ENCODE measurements at regions not wholly inside any gene's neighbourhood (a gene's known extent, or its start where the extent isn't known, plus 50 kb on each side); places are given as distances from the start of the nearest gene placed in this dataset.
"Not testable (repeated sequence)": the region's sequence is repeated elsewhere in the genome, so short reads cannot be mapped to it uniquely, and the experiment has no call there.

GRCh38 chr13:90710164-90710759 is 637.2 kb upstream of the MIR17HG start:
- no peak for DNase-seq (ENCODE audit: low read depth, low spot score)
- H3K4me3 ChIP-seq (ENCODE audit: low read length): no peak overlapping the region

GRCh38 chr13:90713441-90714133 is 633.9 kb upstream of the MIR17HG start:
- no peak for DNase-seq (ENCODE audit: low read depth, low spot score)
- H3K4me3 ChIP-seq (ENCODE audit: low read length): no peak overlapping the region

- no peak for DNase-seq (ENCODE audit: low read depth, low spot score)
These were observed 632.0 kb upstream of the MIR17HG start for GRCh38 chr13:90715485-90715884.

GRCh38 chr13:90717451-90717936 is 630.0 kb upstream of the MIR17HG start:
- DNase-seq (ENCODE audit: low read depth, low spot score): no peak
- no peak overlapping the region for H3K4me3 ChIP-seq (ENCODE audit: low read length)

More at GRCh38 chr13:90715485-90715884, 632.0 kb upstream of the MIR17HG start:
- H3K4me3 ChIP-seq (ENCODE audit: low read length): no peak overlapping the region

GRCh38 chr13:90719461-90719860 is 628.0 kb upstream of the MIR17HG start:
- no peak for DNase-seq (ENCODE audit: low read depth, low spot score)
- H3K4me3 ChIP-seq (ENCODE audit: low read length): no peak overlapping the region

GRCh38 chr13:90721937-90722336 is 625.5 kb upstream of the MIR17HG start:
- DNase-seq (ENCODE audit: low read depth, low spot score): no peak

GRCh38 chr13:90723381-90723780 is 624.1 kb upstream of the MIR17HG start:
- no peak overlapping the region for H3K4me3 ChIP-seq (ENCODE audit: low read length)
- DNase-seq (ENCODE audit: low read depth, low spot score): no peak

More at GRCh38 chr13:90721937-90722336, 625.5 kb upstream of the MIR17HG start:
- H3K4me3 ChIP-seq (ENCODE audit: low read length): no peak overlapping the region

GRCh38 chr13:90726375-90726774 is 621.1 kb upstream of the MIR17HG start:
- DNase-seq (ENCODE audit: low read depth, low spot score): no peak
- H3K4me3 ChIP-seq (ENCODE audit: low read length): no peak overlapping the region

- H3K4me3 ChIP-seq (ENCODE audit: low read length): no peak overlapping the region
- DNase-seq (ENCODE audit: low read depth, low spot score): no peak
These were observed 615.4 kb upstream of the MIR17HG start for GRCh38 chr13:90732049-90732448.

- not testable (repeated sequence) for DNase-seq (ENCODE audit: low read depth, low spot score); H3K4me3 ChIP-seq (ENCODE audit: low read length)
These were observed 613.0 kb upstream of the MIR17HG start for GRCh38 chr13:90734497-90734896.

- no peak for DNase-seq (ENCODE audit: low read depth, low spot score)
- H3K4me3 ChIP-seq (ENCODE audit: low read length): no peak overlapping the region
These were observed 608.6 kb upstream of the MIR17HG start for GRCh38 chr13:90738881-90739280.

- H3K4me3 ChIP-seq (ENCODE audit: low read length): no peak overlapping the region
- DNase-seq (ENCODE audit: low read depth, low spot score): no peak
These were observed 607.4 kb upstream of the MIR17HG start for GRCh38 chr13:90740099-90740498.

GRCh38 chr13:90742381-90742780 is 605.1 kb upstream of the MIR17HG start:
- no peak overlapping the region for H3K4me3 ChIP-seq (ENCODE audit: low read length)
- no peak for DNase-seq (ENCODE audit: low read depth, low spot score)

- H3K4me3 ChIP-seq (ENCODE audit: low read length): no peak overlapping the region
- no peak for DNase-seq (ENCODE audit: low read depth, low spot score)
These were observed 601.3 kb upstream of the MIR17HG start for GRCh38 chr13:90746230-90746629.

GRCh38 chr13:90750021-90750420 is 597.5 kb upstream of the MIR17HG start:
- DNase-seq (ENCODE audit: low read depth, low spot score): no peak
- H3K4me3 ChIP-seq (ENCODE audit: low read length): no peak overlapping the region

- no peak overlapping the region for H3K4me3 ChIP-seq (ENCODE audit: low read length)
- no peak for DNase-seq (ENCODE audit: low read depth, low spot score)
These were observed 596.5 kb upstream of the MIR17HG start for GRCh38 chr13:90751026-90751425.

GRCh38 chr13:90752070-90752469 is 595.4 kb upstream of the MIR17HG start:
- no peak overlapping the region for H3K4me3 ChIP-seq (ENCODE audit: low read length)
- DNase-seq (ENCODE audit: low read depth, low spot score): no peak

GRCh38 chr13:90757127-90757680 is 590.3 kb upstream of the MIR17HG start:
- DNase-seq (ENCODE audit: low read depth, low spot score): no peak
- H3K4me3 ChIP-seq (ENCODE audit: low read length): no peak overlapping the region

GRCh38 chr13:90760639-90761038 is 586.8 kb upstream of the MIR17HG start:
- H3K4me3 ChIP-seq (ENCODE audit: low read length): no peak overlapping the region
- no peak for DNase-seq (ENCODE audit: low read depth, low spot score)

GRCh38 chr13:90763476-90764150 is 583.9 kb upstream of the MIR17HG start:
- DNase-seq (ENCODE audit: low read depth, low spot score): no peak
- H3K4me3 ChIP-seq (ENCODE audit: low read length): no peak overlapping the region

Data from Jurkat, Clone E6-1 (cell line).